ENCODE measurements at regions not wholly inside any gene's neighbourhood (a gene's known extent, or its start where the extent isn't known, plus 50 kb on each side); places are given as distances from the start of the nearest gene placed in this dataset.

DNA sequence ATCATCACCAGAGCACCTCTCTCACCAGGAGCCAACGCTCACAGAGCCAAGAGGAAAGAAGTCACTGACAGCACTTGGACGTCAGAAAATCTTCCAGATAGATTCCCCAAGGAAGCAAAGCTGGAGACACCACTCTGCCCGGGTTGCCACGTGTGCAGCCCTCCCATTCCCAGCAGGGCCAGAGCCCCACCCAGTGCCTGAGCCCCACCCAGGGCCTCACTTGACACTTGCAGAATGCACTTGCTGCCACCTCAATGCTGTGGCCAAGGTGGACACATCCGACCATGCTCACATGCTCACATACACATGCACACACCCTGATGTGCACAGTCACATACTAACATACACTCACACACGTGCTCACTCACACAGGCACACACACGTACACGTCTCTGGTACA, 240.7 kb downstream of the RBFOX3 start:
- POLR2A ChIA-PET: no interaction called here
- Histone ChIP-seq H3K4me3 (ENCODE audit: low read depth, low read length) (no peak overlapping the region), H3K36me3 (ENCODE audit: control insufficient read depth, insufficient read depth, low read length) (no peaks in the 10 kb centered on the region), H3K27me3 (ENCODE audit: control insufficient read depth, insufficient read depth, low read length) (peaks cover 6% of the 10 kb centered on the region)
- CTCF ChIA-PET: no interaction called here
- TF ChIP-seq, protein P1, sequence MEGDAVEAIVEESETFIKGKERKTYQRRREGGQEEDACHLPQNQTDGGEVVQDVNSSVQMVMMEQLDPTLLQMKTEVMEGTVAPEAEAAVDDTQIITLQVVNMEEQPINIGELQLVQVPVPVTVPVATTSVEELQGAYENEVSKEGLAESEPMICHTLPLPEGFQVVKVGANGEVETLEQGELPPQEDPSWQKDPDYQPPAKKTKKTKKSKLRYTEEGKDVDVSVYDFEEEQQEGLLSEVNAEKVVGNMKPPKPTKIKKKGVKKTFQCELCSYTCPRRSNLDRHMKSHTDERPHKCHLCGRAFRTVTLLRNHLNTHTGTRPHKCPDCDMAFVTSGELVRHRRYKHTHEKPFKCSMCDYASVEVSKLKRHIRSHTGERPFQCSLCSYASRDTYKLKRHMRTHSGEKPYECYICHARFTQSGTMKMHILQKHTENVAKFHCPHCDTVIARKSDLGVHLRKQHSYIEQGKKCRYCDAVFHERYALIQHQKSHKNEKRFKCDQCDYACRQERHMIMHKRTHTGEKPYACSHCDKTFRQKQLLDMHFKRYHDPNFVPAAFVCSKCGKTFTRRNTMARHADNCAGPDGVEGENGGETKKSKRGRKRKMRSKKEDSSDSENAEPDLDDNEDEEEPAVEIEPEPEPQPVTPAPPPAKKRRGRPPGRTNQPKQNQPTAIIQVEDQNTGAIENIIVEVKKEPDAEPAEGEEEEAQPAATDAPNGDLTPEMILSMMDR (IDR thresholded peaks at IDR 0.05; ENCODE audit: insufficient read depth, low read depth, low read length): no peak
- no peak for DNase-seq (ENCODE audit: low read depth)

DNA sequence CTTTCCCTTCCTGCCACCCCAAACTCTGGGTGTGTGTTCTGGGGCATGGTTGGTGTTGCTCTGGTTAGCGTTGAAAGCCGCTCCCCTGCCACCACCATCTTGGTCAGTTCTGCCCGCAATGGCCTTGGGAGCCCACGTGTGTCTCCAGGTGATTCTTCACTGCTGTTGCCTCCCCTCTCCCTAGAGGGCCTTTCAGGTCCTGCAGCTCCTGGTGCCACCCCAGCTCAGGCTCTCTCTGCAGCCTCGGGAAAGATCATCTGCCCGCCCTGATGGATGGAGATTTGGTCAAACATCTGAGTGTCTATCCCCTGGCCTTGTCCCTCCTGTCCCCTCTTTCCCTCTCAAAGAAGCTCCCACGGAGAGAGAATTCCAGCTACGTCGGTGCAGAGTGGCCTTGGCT, 241.3 kb downstream of the RBFOX3 start:
- POLR2A ChIA-PET: no interaction called here
- no peaks in the 10 kb centered on the region for H3K36me3 ChIP-seq (ENCODE audit: control insufficient read depth, insufficient read depth, low read length)
- CTCF ChIA-PET: no interaction called here
- H3K4me3 ChIP-seq (ENCODE audit: low read depth, low read length): no peak overlapping the region
- peaks cover 6% of the 10 kb centered on the region for H3K27me3 ChIP-seq (ENCODE audit: control insufficient read depth, insufficient read depth, low read length)
- TF ChIP-seq, protein P1 (IDR thresholded peaks at IDR 0.05; ENCODE audit: insufficient read depth, low read depth, low read length): no peak
- no peak for DNase-seq (ENCODE audit: low read depth)

GRCh38 chr17:79369001-79369400, 241.8 kb downstream of the RBFOX3 start:
- CTCF ChIA-PET: no interaction called here
- Histone ChIP-seq H3K27me3 (ENCODE audit: control insufficient read depth, insufficient read depth, low read length) (peaks cover 4% of the 10 kb centered on the region), H3K36me3 (ENCODE audit: control insufficient read depth, insufficient read depth, low read length) (no peaks in the 10 kb centered on the region), H3K4me3 (ENCODE audit: low read depth, low read length) (no peak overlapping the region)
- POLR2A ChIA-PET: no interaction called here
- DNase-seq (ENCODE audit: low read depth): no peak
- TF ChIP-seq, protein P1 (IDR thresholded peaks at IDR 0.05; ENCODE audit: insufficient read depth, low read depth, low read length): no peak

DNA sequence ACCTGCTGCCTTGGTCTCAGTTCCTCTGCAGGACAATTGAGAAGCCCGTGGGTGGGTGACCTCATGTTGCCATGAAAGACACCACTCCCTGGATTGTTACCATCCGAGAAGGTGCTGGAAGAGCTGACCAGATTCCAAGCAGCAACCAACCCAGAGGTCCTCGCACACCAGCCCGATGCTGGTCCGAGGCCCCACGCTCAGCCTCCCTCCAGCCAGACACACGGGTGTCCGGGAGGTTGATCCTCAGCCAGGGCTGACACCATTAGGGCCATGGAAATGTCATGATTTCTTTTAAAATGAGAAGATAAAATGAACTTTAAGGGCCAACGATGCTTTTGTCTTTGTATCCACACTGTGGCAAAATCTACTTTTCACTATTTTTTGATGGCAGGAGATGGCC, 242.3 kb downstream of the RBFOX3 start:
- DNase-seq (ENCODE audit: low read depth): no peak
- CTCF ChIA-PET: no interaction called here
- no peaks in the 10 kb centered on the region for H3K36me3 ChIP-seq (ENCODE audit: control insufficient read depth, insufficient read depth, low read length)
- H3K27me3 ChIP-seq (ENCODE audit: control insufficient read depth, insufficient read depth, low read length): peaks cover 5% of the 10 kb centered on the region
- no peak overlapping the region for H3K4me3 ChIP-seq (ENCODE audit: low read depth, low read length)
- TF ChIP-seq, protein P1 (IDR thresholded peaks at IDR 0.05; ENCODE audit: insufficient read depth, low read depth, low read length): no peak
- POLR2A ChIA-PET: no interaction called here

DNA sequence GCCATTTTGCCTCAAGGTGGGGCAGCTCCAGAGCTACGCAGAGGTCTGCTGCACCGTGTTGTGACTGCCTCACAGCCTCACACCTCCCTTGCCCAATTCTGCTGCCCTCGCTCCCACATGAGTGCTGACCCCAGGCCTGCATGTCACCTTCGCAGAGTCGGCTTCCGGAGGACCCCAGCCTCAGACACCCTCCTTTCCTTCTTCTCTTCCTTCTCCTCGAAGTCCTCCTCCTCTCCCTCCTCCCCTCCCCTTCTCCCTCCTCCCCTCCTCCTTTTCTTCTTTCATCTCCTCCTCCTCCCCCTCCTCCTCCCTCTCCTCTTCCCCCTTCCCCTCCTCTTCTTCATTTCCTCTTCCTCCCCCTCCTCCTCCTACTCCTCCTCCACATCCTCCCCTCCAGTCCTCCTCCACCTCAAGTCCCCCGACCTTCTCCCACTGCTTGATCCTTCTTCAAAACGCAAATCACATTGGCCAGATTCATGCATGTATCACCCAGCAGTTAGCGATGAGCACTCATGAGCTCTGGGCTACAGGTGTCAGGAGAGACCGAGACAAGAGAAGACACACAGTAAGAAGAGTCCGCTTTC, 243.8 kb downstream of the RBFOX3 start:
- ChIA-PET CTCF (interaction anchor here (1.5 kb wide), 1 partner anchor 25 kb away, joined by 10 read pairs; no protein-coding TSS in a partner anchor), POLR2A (no interaction called here)
- TF ChIP-seq, protein P1 (IDR thresholded peaks at IDR 0.05; ENCODE audit: insufficient read depth, low read depth, low read length): no peak
- no peak overlapping the region for H3K4me3 ChIP-seq (ENCODE audit: low read depth, low read length)
- peaks cover 5% of the 10 kb centered on the region for H3K27me3 ChIP-seq (ENCODE audit: control insufficient read depth, insufficient read depth, low read length)
- no peak for DNase-seq (ENCODE audit: low read depth)
- no peaks in the 10 kb centered on the region for H3K36me3 ChIP-seq (ENCODE audit: control insufficient read depth, insufficient read depth, low read length)

All from BJ (cell line).